ENCODE measurements at regions not wholly inside any gene's neighbourhood (a gene's known extent, or its start where the extent isn't known, plus 50 kb on each side); places are given as distances from the start of the nearest gene placed in this dataset.

- Mint-ChIP-seq H3K4me1 (ENCODE audit: unreplicated experiment) (peaks cover 32% of the 10 kb centered on the region), H3K9me3 (no peaks in the 10 kb centered on the region), H3K27ac (no peak overlapping the region), H3K4me3 (no peak overlapping the region), H3K27me3 (no peaks in the 10 kb centered on the region), H3K36me3 (no peaks in the 10 kb centered on the region)
- no peak for DNase-seq (ENCODE audit: extremely low spot score, unreplicated experiment)
- TF ChIP-seq CTCF (conservative IDR thresholded peaks at IDR 0.05): no peak
Observed at GRCh38 chr12:123096741-123097140, 54.1 kb downstream of the PITPNM2 start.

- Mint-ChIP-seq H3K4me3 (no peak overlapping the region), H3K9me3 (no peaks in the 10 kb centered on the region), H3K27me3 (no peaks in the 10 kb centered on the region), H3K27ac (no peak overlapping the region), H3K36me3 (no peaks in the 10 kb centered on the region), H3K4me1 (ENCODE audit: unreplicated experiment) (peaks cover 32% of the 10 kb centered on the region)
- DNase-seq (ENCODE audit: extremely low spot score, unreplicated experiment): no peak
- no peak for TF ChIP-seq CTCF (conservative IDR thresholded peaks at IDR 0.05)
Observed at GRCh38 chr12:123096182-123096581, 54.7 kb downstream of the PITPNM2 start.

GRCh38 chr12:123095078-123095881, 55.6 kb downstream of the PITPNM2 start:
- Mint-ChIP-seq H3K27me3 (no peaks in the 10 kb centered on the region), H3K9me3 (no peaks in the 10 kb centered on the region), H3K36me3 (no peaks in the 10 kb centered on the region), H3K27ac (no peak overlapping the region), H3K4me1 (ENCODE audit: unreplicated experiment) (peaks cover 32% of the 10 kb centered on the region), H3K4me3 (no peak overlapping the region)
- TF ChIP-seq CTCF (conservative IDR thresholded peaks at IDR 0.05): no peak
- no peak for DNase-seq (ENCODE audit: extremely low spot score, unreplicated experiment)

- Mint-ChIP-seq H3K27me3 (no peaks in the 10 kb centered on the region), H3K27ac (no peak overlapping the region), H3K4me3 (no peak overlapping the region), H3K36me3 (no peaks in the 10 kb centered on the region), H3K4me1 (ENCODE audit: unreplicated experiment) (peaks cover 27% of the 10 kb centered on the region), H3K9me3 (no peaks in the 10 kb centered on the region)
- no peak for DNase-seq (ENCODE audit: extremely low spot score, unreplicated experiment)
- no peak for TF ChIP-seq CTCF (conservative IDR thresholded peaks at IDR 0.05)
Observed at GRCh38 chr12:123094349-123095077, 56.4 kb downstream of the PITPNM2 start.

GRCh38 chr12:123092866-123093265, 58.0 kb downstream of the PITPNM2 start:
- Mint-ChIP-seq H3K4me3 (no peak overlapping the region), H3K4me1 (ENCODE audit: unreplicated experiment) (peaks cover 24% of the 10 kb centered on the region), H3K9me3 (no peaks in the 10 kb centered on the region), H3K27me3 (no peaks in the 10 kb centered on the region), H3K36me3 (no peaks in the 10 kb centered on the region), H3K27ac (no peak overlapping the region)
- TF ChIP-seq CTCF (conservative IDR thresholded peaks at IDR 0.05): no peak
- DNase-seq (ENCODE audit: extremely low spot score, unreplicated experiment): no peak
